Stimulated activated CD4-positive, alpha-beta T cell treated with anti-CD3 and anti-CD28 coated beads, Interleukin-1b, Interleukin-23, amount 100 ng/mL, for 1 hour (primary cell): ENCODE measurements at regions not wholly inside any gene's neighbourhood (a gene's known extent, or its start where the extent isn't known, plus 50 kb on each side); places are given as distances from the start of the nearest gene placed in this dataset.
"Not testable (repeated sequence)": the region's sequence is repeated elsewhere in the genome, so short reads cannot be mapped to it uniquely, and the experiment has no call there.

Experiments
- DNase-seq, 2 donors: peaks; one replicate each; pipeline ENCODE4 v3.0.0-alpha.2; 2020; ENCODE audit warnings: low read depth in 2 of 2

GRCh38 chr18:8991155-8991554 is 111.3 kb upstream of the NDUFV2 start:
- no peak for DNase-seq

GRCh38 chr18:8992500-8992899 is 110.0 kb upstream of the NDUFV2 start:
- not testable (repeated sequence) for DNase-seq

- DNase-seq, result no peak
Measured at GRCh38 chr18:8994603-8995002, 107.9 kb upstream of the NDUFV2 start.

GRCh38 chr18:8995096-8995495 is 107.4 kb upstream of the NDUFV2 start:
- no peak for DNase-seq

- DNase-seq, result no peak
Measured at GRCh38 chr18:8996771-8997432, 105.6 kb upstream of the NDUFV2 start.

GRCh38 chr18:8997634-8998033 is 104.9 kb upstream of the NDUFV2 start:
- DNase-seq, result no peak

GRCh38 chr18:8998481-8999217 is 103.8 kb upstream of the NDUFV2 start:
- no peak for DNase-seq

GRCh38 chr18:8999872-9000271 is 102.6 kb upstream of the NDUFV2 start:
- DNase-seq, result no peak

GRCh38 chr18:9000733-9001132 is 101.8 kb upstream of the NDUFV2 start:
- DNase-seq, result no peak

- no peak for DNase-seq
Measured at GRCh38 chr18:9001209-9001608, 101.3 kb upstream of the NDUFV2 start.

- no peak for DNase-seq
Measured at GRCh38 chr18:9003406-9004100, 98.9 kb upstream of the NDUFV2 start.

- not testable (repeated sequence) for DNase-seq
Measured at GRCh38 chr18:9004308-9004707, 98.2 kb upstream of the NDUFV2 start.

GRCh38 chr18:9007700-9008099 is 94.8 kb upstream of the NDUFV2 start:
- DNase-seq, result not testable (repeated sequence)

GRCh38 chr18:9008200-9008708 is 94.2 kb upstream of the NDUFV2 start:
- DNase-seq, result no peak

- DNase-seq, result no peak
Measured at GRCh38 chr18:9008709-9009635, 93.5 kb upstream of the NDUFV2 start.

GRCh38 chr18:9009703-9010488 is 92.6 kb upstream of the NDUFV2 start:
- no peak for DNase-seq

- no peak for DNase-seq
Measured at GRCh38 chr18:9011431-9011830, 91.1 kb upstream of the NDUFV2 start.

- DNase-seq, result no peak
Measured at GRCh38 chr18:9013926-9014373, 88.5 kb upstream of the NDUFV2 start.

GRCh38 chr18:9015689-9016088 is 86.8 kb upstream of the NDUFV2 start:
- no peak for DNase-seq

GRCh38 chr18:9016633-9017166 is 85.8 kb upstream of the NDUFV2 start:
- no peak for DNase-seq
